22Rv1 (cell line): ENCODE measurements at regions not wholly inside any gene's neighbourhood (a gene's known extent, or its start where the extent isn't known, plus 50 kb on each side); places are given as distances from the start of the nearest gene placed in this dataset.

Source experiments
- H3K27ac ChIP-seq: fragments of 450-650 bp; 2 replicates; pipeline ENCODE4 v1.5.1; 2017
- CTCF ChIP-seq: fragments of 450-650 bp; IDR thresholded peaks from 2 replicates; pipeline ENCODE4 v1.5.1; 2017; ENCODE audit warnings: mild to moderate bottlenecking
- ZFX ChIP-seq: fragments of 450-650 bp; IDR thresholded peaks from 2 replicates; pipeline ENCODE4 v1.6.1; 2017; ENCODE audit warnings: antibody characterized with exemption, borderline replicate concordance

- TF ChIP-seq ZFX (no peak), CTCF (no peak)
- H3K27ac ChIP-seq, result no peak overlapping the region
Observed at GRCh38 chr2:235216901-235217300, 265.1 kb downstream of the SH3BP4 start.

- TF ChIP-seq ZFX, result no peak
- TF ChIP-seq CTCF, result no peak
- H3K27ac ChIP-seq, result no peak overlapping the region
Observed at GRCh38 chr2:235217846-235218245, 266.0 kb downstream of the SH3BP4 start.

GRCh38 chr2:235218486-235218907 lies 266.7 kb downstream of the SH3BP4 start:
- TF ChIP-seq CTCF, result no peak
- TF ChIP-seq ZFX, result no peak
- H3K27ac ChIP-seq, result no peak overlapping the region

- H3K27ac ChIP-seq, result no peak overlapping the region
- no peak for TF ChIP-seq ZFX
- TF ChIP-seq CTCF, result no peak
Observed at GRCh38 chr2:235219048-235219447, 267.2 kb downstream of the SH3BP4 start.

- H3K27ac ChIP-seq, result no peak overlapping the region
- no peak for TF ChIP-seq ZFX
- no peak for TF ChIP-seq CTCF
Observed at GRCh38 chr2:235220331-235220730, 268.5 kb downstream of the SH3BP4 start.

- no peak overlapping the region for H3K27ac ChIP-seq
- TF ChIP-seq CTCF (no peak), ZFX (no peak)
Observed at GRCh38 chr2:235223011-235223410, 270.8 kb upstream of the AGAP1 start.

GRCh38 chr2:235224410-235224809 lies 269.4 kb upstream of the AGAP1 start:
- H3K27ac ChIP-seq, result no peak overlapping the region
- TF ChIP-seq CTCF (no peak), ZFX (no peak)
